ENCODE measurements at regions not wholly inside any gene's neighbourhood (a gene's known extent, or its start where the extent isn't known, plus 50 kb on each side); places are given as distances from the start of the nearest gene placed in this dataset.

GRCh38 chr4:188596021-188596420 lies 456.8 kb downstream of the TRIML1 start:
- no peak for TF ChIP-seq CTCF (IDR thresholded peaks at IDR 0.05)
- TF ChIP-seq POLR2AphosphoS5 (IDR thresholded peaks at IDR 0.05), result no peak
- no peak for TF ChIP-seq POLR2A (IDR thresholded peaks at IDR 0.05)
- no peak for TF ChIP-seq EP300 (IDR thresholded peaks at IDR 0.05)

Measured in gastroesophageal sphincter (tissue), 3 donors.